OCI-LY3 (cell line): ENCODE measurements at regions not wholly inside any gene's neighbourhood (a gene's known extent, or its start where the extent isn't known, plus 50 kb on each side); places are given as distances from the start of the nearest gene placed in this dataset.

Experiments
- H2AFZ ChIP-seq: fragments of 200-600, 300-600 bp; shearing (Covaris generic); 2 replicates; pipeline ENCODE4 v1.6.0; 2014; ENCODE audit warnings: antibody characterized with exemption, low read depth, low read length
- H3K27ac ChIP-seq: fragments of 200-600, 300-600 bp; sonication (generic); 2 replicates; pipeline ENCODE4 v1.5.1; 2014; ENCODE audit warnings: mild to moderate bottlenecking, low read length, moderate library complexity, mixed read lengths
- H3K27me3 ChIP-seq: fragments of 200-600, 300-600 bp; sonication (generic); 2 replicates; pipeline ENCODE4 v1.6.1; 2014; ENCODE audit warnings: low read depth, low read length, mixed read lengths
- H3K36me3 ChIP-seq: fragments of 200-600, 300-600 bp; sonication (generic); replicated peaks from 2 replicates; pipeline ENCODE3; 2014; ENCODE audit warnings: low read depth, low read length, mixed read lengths
- H3K4me1 ChIP-seq: fragments of 300-600, 200-600 bp; sonication (generic); 2 replicates; pipeline ENCODE4 v1.6.1; 2014; ENCODE audit warnings: low read length, mixed read lengths
- H3K4me2 ChIP-seq: fragments of 200-600, 300-600 bp; sonication (generic); 2 replicates; pipeline ENCODE4 v1.6.1; 2014; ENCODE audit warnings: low read length, mixed read lengths
- H3K4me3 ChIP-seq: fragments of 300-600, 200-600 bp; sonication (generic); 2 replicates; pipeline ENCODE4 v1.5.1; 2014; ENCODE audit warnings: antibody characterized with exemption, mild to moderate bottlenecking, low read length, moderate library complexity
- H3K79me2 ChIP-seq: fragments of 300-600, 200-600 bp; shearing (Covaris generic); 2 replicates; pipeline ENCODE4 v1.6.1; 2014; ENCODE audit warnings: mild to moderate bottlenecking, low read length, mixed read lengths
- H3K9ac ChIP-seq: fragments of 300-600, 200-600 bp; shearing (Covaris generic); 2 replicates; pipeline ENCODE4 v1.6.0; 2014; ENCODE audit warnings: mild to moderate bottlenecking, low read length, moderate library complexity
- H3K9me3 ChIP-seq: fragments of 200-600, 300-600 bp; shearing (Covaris generic); 2 replicates; pipeline ENCODE4 v1.6.1; 2014; ENCODE audit warnings: low read length, mixed read lengths; ENCODE audit not compliant: insufficient read depth
- H4K20me1 ChIP-seq: fragments of 200-600, 300-600 bp; sonication (generic); 2 replicates; pipeline ENCODE4 v1.6.1; 2016; ENCODE audit warnings: low read length, mixed read lengths; ENCODE audit not compliant: insufficient read depth
- CTCF ChIP-seq: fragments of 200-600, 300-600 bp; sonication (generic); IDR thresholded peaks from 2 replicates; pipeline ENCODE4 v1.5.1; 2014; ENCODE audit warnings: antibody characterized with exemption, low read length, low read depth
- EZH2phosphoT487 ChIP-seq: fragments of 200-600 bp; shearing (Covaris generic); IDR thresholded peaks from 2 replicates; pipeline ENCODE4 v1.6.1; 2018; ENCODE audit warnings: antibody characterized with exemption, mixed run types, low read depth

GRCh38 chr4:34372815-34373214, 1871.5 kb downstream of the ARAP2 start:
- H3K79me2 ChIP-seq, result no peaks in the 10 kb centered on the region
- no peak overlapping the region for H3K9ac ChIP-seq
- H3K27me3 ChIP-seq, result no peaks in the 10 kb centered on the region
- H4K20me1 ChIP-seq, result no peaks in the 10 kb centered on the region
- no peak overlapping the region for H3K27ac ChIP-seq
- no peak overlapping the region for H3K4me3 ChIP-seq
- H2AFZ ChIP-seq, result no peak overlapping the region
- H3K36me3 ChIP-seq, result no peaks in the 10 kb centered on the region
- no peaks in the 10 kb centered on the region for H3K9me3 ChIP-seq
- no peak for TF ChIP-seq CTCF
- TF ChIP-seq EZH2phosphoT487, result no peak
- no peaks in the 10 kb centered on the region for H3K4me1 ChIP-seq
- H3K4me2 ChIP-seq, result no peak overlapping the region

GRCh38 chr4:34373456-34373855, 1870.9 kb downstream of the ARAP2 start:
- Histone ChIP-seq H3K4me2 (no peak overlapping the region), H4K20me1 (no peaks in the 10 kb centered on the region), H3K4me1 (no peaks in the 10 kb centered on the region), H3K9ac (no peak overlapping the region), H3K36me3 (no peaks in the 10 kb centered on the region), H3K9me3 (no peaks in the 10 kb centered on the region), H3K4me3 (no peak overlapping the region), H3K27me3 (no peaks in the 10 kb centered on the region), H3K27ac (no peak overlapping the region), H2AFZ (no peak overlapping the region), H3K79me2 (no peaks in the 10 kb centered on the region)
- no peak for TF ChIP-seq EZH2phosphoT487
- no peak for TF ChIP-seq CTCF

- H3K4me3 ChIP-seq, result no peak overlapping the region
- H3K79me2 ChIP-seq, result no peaks in the 10 kb centered on the region
- H3K4me1 ChIP-seq, result no peaks in the 10 kb centered on the region
- H2AFZ ChIP-seq, result no peak overlapping the region
- no peaks in the 10 kb centered on the region for H4K20me1 ChIP-seq
- H3K27me3 ChIP-seq, result no peaks in the 10 kb centered on the region
- no peak overlapping the region for H3K9ac ChIP-seq
- H3K9me3 ChIP-seq, result peaks cover 7% of the 10 kb centered on the region; the same call in 1 of the 2 replicates
- TF ChIP-seq EZH2phosphoT487, result no peak
- no peak for TF ChIP-seq CTCF
- H3K27ac ChIP-seq, result no peak overlapping the region
- H3K36me3 ChIP-seq, result peaks cover 5% of the 10 kb centered on the region
- H3K4me2 ChIP-seq, result no peak overlapping the region
Measured at GRCh38 chr4:34412233-34412632, 1832.1 kb downstream of the ARAP2 start.

- Histone ChIP-seq H3K4me2 (no peak overlapping the region), H2AFZ (no peak overlapping the region), H3K79me2 (no peaks in the 10 kb centered on the region), H3K9ac (no peak overlapping the region), H3K27ac (no peak overlapping the region), H3K4me1 (no peaks in the 10 kb centered on the region), H3K9me3 (peaks cover 7% of the 10 kb centered on the region; the same call in 1 of the 2 replicates), H3K4me3 (no peak overlapping the region), H3K36me3 (peaks cover 5% of the 10 kb centered on the region), H4K20me1 (no peaks in the 10 kb centered on the region), H3K27me3 (no peaks in the 10 kb centered on the region)
- TF ChIP-seq EZH2phosphoT487 (no peak), CTCF (no peak)
Measured at GRCh38 chr4:34412911-34413310, 1831.4 kb downstream of the ARAP2 start.
